Omental fat pad (tissue), 3 donors: ENCODE measurements at regions not wholly inside any gene's neighbourhood (a gene's known extent, or its start where the extent isn't known, plus 50 kb on each side); places are given as distances from the start of the nearest gene placed in this dataset.
"Not testable (repeated sequence)": the region's sequence is repeated elsewhere in the genome, so short reads cannot be mapped to it uniquely, and the experiment has no call there.

Source experiments
- ATAC-seq: fragments of 150-250 bp; one replicate; pipeline ENCODE4 v1.9.1; 2016; ENCODE audit warnings: mild to moderate bottlenecking, moderate library complexity; ENCODE audit not compliant: low FRiP score
- DNase-seq: peaks from one replicate; pipeline ENCODE4 v3.0.0-alpha.2; 2019; ENCODE audit warnings: low spot score
- TF ChIP-seq, protein P1 (sequence below), 3 donors: fragments of 450-650 bp; IDR thresholded peaks; one replicate each; pipeline ENCODE4 v1.5.1; 2016 to 2017; ENCODE audit warnings: antibody characterized with exemption in 3 of 3, mild to moderate bottlenecking in 3 of 3, moderate library complexity in 2 of 3

DNA sequence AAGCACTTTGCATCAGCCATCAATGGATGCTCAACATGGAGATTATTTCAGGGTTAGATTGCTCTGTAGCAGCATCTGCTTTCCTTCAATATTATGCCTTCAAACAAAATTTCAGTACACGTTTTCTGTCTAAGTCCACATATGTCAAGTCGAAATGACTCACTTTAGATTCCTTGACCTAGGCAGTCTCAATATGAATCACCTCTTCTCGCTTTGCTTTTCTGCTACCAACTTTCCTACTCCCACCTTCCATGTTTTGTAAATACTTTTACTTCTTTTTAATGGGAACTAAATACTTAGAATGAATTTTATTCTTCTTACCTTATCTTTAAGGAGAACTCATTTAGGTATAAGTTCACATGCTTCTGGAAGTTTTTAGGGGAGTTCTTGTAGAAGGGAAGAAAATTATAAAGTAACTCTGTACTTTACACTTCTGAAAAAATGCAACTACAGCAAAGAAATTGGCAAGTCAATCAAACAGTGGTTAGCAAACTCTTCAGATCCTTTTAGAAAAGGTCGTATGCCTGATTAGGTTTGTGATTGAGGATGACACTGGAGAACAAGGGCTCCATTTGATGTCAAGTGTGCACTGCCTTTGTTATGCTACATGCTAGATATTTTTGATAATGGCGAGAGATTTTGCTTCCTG, 478.5 kb upstream of the SMARCA2 start:
- TF ChIP-seq, protein P1, sequence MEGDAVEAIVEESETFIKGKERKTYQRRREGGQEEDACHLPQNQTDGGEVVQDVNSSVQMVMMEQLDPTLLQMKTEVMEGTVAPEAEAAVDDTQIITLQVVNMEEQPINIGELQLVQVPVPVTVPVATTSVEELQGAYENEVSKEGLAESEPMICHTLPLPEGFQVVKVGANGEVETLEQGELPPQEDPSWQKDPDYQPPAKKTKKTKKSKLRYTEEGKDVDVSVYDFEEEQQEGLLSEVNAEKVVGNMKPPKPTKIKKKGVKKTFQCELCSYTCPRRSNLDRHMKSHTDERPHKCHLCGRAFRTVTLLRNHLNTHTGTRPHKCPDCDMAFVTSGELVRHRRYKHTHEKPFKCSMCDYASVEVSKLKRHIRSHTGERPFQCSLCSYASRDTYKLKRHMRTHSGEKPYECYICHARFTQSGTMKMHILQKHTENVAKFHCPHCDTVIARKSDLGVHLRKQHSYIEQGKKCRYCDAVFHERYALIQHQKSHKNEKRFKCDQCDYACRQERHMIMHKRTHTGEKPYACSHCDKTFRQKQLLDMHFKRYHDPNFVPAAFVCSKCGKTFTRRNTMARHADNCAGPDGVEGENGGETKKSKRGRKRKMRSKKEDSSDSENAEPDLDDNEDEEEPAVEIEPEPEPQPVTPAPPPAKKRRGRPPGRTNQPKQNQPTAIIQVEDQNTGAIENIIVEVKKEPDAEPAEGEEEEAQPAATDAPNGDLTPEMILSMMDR (IDR thresholded peaks at IDR 0.05): no peak
- no peak for DNase-seq
- ATAC-seq: no peak

- DNase-seq (no peak), ATAC-seq (no peak)
- TF ChIP-seq, protein P1 (IDR thresholded peaks at IDR 0.05): no peak
Observed at GRCh38 chr9:1538301-1538700, 476.8 kb upstream of the SMARCA2 start.

- TF ChIP-seq, protein P1 (IDR thresholded peaks at IDR 0.05): no peak
- DNase-seq (no peak), ATAC-seq (no peak)
Observed at GRCh38 chr9:1539216-1539615, 475.9 kb upstream of the SMARCA2 start.

GRCh38 chr9:1550636-1551035, 464.5 kb upstream of the SMARCA2 start:
- TF ChIP-seq, protein P1 (IDR thresholded peaks at IDR 0.05): no peak
- DNase-seq: no peak
- no peak for ATAC-seq

DNA sequence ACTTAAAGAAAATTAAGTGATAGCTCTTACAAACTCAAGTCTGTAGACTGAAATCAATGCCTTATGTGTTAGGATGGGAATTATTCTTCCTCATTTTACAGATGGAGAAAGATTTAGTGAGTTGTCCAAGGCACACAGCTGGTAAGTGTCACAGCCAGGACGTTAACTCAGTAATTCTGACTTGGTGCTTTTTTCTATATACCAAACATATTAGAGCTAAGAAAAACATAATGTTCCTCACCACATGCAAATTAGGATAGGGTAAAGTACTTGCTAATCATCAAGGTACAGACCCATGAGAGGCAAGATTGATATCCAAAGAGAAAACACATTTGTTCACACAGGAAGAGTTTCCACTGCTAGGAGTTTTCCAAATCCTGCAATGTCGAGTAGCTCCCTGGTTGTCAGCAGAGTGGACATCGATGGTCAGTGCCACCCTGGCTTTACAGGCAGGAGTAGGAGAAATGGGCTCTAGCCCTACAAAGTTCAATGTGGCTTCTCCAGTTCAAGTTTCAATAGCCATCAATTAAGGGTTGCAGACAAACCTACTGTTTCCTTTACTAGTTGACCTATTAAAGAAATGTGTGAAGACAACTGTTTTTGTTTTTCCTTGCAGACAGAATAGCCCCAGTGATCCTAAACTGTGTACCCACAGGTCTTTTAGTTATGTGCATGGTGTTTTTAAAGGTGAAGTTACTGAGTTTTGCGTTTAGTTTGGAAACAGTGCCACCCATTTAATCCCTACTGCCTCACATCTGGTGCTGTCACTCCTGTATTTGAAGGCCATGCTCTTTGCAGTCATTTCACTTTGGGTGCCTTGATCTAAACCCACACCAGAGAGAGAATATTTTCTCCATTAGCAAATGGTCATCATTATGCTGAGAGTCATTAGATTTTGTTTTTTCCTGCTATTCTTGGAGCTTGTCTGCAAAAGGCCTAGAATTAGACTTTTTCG, 460.8 kb upstream of the SMARCA2 start:
- ATAC-seq (no peak), DNase-seq (no peak)
- TF ChIP-seq, protein P1 (IDR thresholded peaks at IDR 0.05): no peak

DNA sequence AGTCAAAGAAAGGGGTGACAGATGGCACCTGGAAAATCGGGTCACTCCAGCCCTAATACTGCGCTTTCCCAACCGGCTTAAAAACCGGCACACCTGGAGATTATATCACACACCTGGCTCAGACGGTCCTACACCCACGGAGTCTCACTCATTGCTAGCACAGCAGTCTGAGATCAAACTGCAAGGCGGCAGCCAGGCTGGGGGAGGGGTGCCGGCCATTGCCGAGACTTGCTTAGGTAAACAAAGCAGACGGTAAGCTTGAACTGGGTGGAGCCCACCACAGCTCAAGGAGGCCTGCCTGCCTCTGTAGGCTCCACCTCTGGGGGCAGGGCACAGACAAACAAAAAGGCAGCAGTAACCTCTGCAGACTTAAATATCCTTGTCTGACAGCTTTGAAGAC, 456.5 kb upstream of the SMARCA2 start:
- ATAC-seq, DNase-seq: not testable (repeated sequence)

- ATAC-seq (no peak), DNase-seq (no peak)
- TF ChIP-seq, protein P1 (IDR thresholded peaks at IDR 0.05): no peak
Observed at GRCh38 chr9:1575939-1576338, 439.2 kb upstream of the SMARCA2 start.
